C4-2B (cell line): ENCODE measurements at regions not wholly inside any gene's neighbourhood (a gene's known extent, or its start where the extent isn't known, plus 50 kb on each side); places are given as distances from the start of the nearest gene placed in this dataset.

Source experiments
- H3K27ac ChIP-seq: fragments of 450-650 bp; 2 replicates; pipeline ENCODE4 v1.5.1; 2017
- CTCF ChIP-seq: fragments of 450-650 bp; conservative IDR thresholded peaks from 2 replicates; pipeline ENCODE4 v1.5.1; 2017; ENCODE audit warnings: mild to moderate bottlenecking
- ZFX ChIP-seq: fragments of 450-650 bp; IDR thresholded peaks from 2 replicates; pipeline ENCODE4 v1.6.1; 2017

GRCh38 chr13:54636231-54636630 is 1607.6 kb downstream of the OLFM4 start:
- no peak overlapping the region for H3K27ac ChIP-seq
- TF ChIP-seq CTCF (no peak), ZFX (no peak)

GRCh38 chr13:54637366-54637765 is 1608.8 kb downstream of the OLFM4 start:
- TF ChIP-seq CTCF = no peak
- no peak for TF ChIP-seq ZFX
- H3K27ac ChIP-seq = no peak overlapping the region

GRCh38 chr13:54640719-54641118 is 1612.1 kb downstream of the OLFM4 start:
- H3K27ac ChIP-seq = no peak overlapping the region
- TF ChIP-seq ZFX (no peak), CTCF (no peak)

GRCh38 chr13:54643863-54644262 is 1615.2 kb downstream of the OLFM4 start:
- no peak for TF ChIP-seq CTCF
- no peak for TF ChIP-seq ZFX
- no peak overlapping the region for H3K27ac ChIP-seq

GRCh38 chr13:54647275-54647674 is 1618.7 kb downstream of the OLFM4 start:
- no peak overlapping the region for H3K27ac ChIP-seq
- TF ChIP-seq CTCF (no peak), ZFX (no peak)

GRCh38 chr13:54657588-54657987 is 1629.0 kb downstream of the OLFM4 start:
- no peak for TF ChIP-seq CTCF
- TF ChIP-seq ZFX = no peak
- no peak overlapping the region for H3K27ac ChIP-seq

- TF ChIP-seq CTCF (no peak), ZFX (no peak)
- H3K27ac ChIP-seq = no peak overlapping the region
Measured at GRCh38 chr13:54658771-54659170, 1630.2 kb downstream of the OLFM4 start.
